Neural crest cell (in vitro differentiated cells): ENCODE measurements at regions not wholly inside any gene's neighbourhood (a gene's known extent, or its start where the extent isn't known, plus 50 kb on each side); places are given as distances from the start of the nearest gene placed in this dataset.
"Not testable (repeated sequence)": the region's sequence is repeated elsewhere in the genome, so short reads cannot be mapped to it uniquely, and the experiment has no call there.

Source experiments
- DNase-seq: peaks from one replicate; pipeline ENCODE4 v3.0.0; 2021; ENCODE audit warnings: low read depth, mixed read lengths, low spot score
- H3K27ac Mint-ChIP-seq: one replicate; pipeline ENCODE4 v1.8.0; 2021; ENCODE audit warnings: mild to moderate bottlenecking, mixed read lengths; ENCODE audit not compliant: unreplicated experiment
- H3K27me3 Mint-ChIP-seq: 2 replicates; pipeline ENCODE4 v1.8.0; 2021; ENCODE audit warnings: low read depth, mild to moderate bottlenecking, mixed read lengths
- H3K36me3 Mint-ChIP-seq: 2 replicates; pipeline ENCODE4 v1.8.0; 2021; ENCODE audit warnings: low read depth, mild to moderate bottlenecking, mixed read lengths
- H3K4me1 Mint-ChIP-seq: 2 replicates; pipeline ENCODE4 v1.8.0; 2021; ENCODE audit warnings: mixed read lengths
- H3K4me3 Mint-ChIP-seq: one replicate; pipeline ENCODE4 v1.8.0; 2021; ENCODE audit warnings: mild to moderate bottlenecking, mixed read lengths
- H3K9me3 Mint-ChIP-seq: 2 replicates; pipeline ENCODE4 v1.8.0; 2021; ENCODE audit warnings: mixed read lengths
- TF ChIP-seq, protein P1 (sequence below): fragments of 200-600 bp; sonication (generic); conservative IDR thresholded peaks from 2 replicates; pipeline ENCODE4 v1.5.0; 2021; ENCODE audit warnings: antibody characterized with exemption, mild to moderate bottlenecking

DNA sequence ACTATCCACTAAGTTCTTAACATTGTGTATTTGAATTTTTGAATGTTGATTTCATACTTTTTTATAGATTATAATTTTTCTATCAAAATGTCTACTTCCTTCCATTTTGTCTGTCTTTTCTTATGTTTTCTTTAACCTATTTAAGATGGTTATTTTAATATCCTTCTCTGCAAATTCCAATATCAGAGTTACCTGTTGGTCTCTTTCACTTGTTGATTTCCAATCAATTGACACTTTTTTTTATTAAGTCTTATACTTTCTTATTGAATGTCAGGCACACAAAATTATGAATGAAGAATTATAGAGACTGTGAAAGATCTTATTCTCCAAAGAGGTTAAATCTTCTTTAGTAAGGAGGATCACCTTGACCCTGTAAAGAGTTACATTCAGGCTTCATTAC, 448.3 kb upstream of the NRG3 start:
- Mint-ChIP-seq H3K9me3 (no peaks in the 10 kb centered on the region), H3K36me3 (no peaks in the 10 kb centered on the region), H3K4me3 (no peak overlapping the region), H3K4me1 (no peaks in the 10 kb centered on the region), H3K27me3 (no peaks in the 10 kb centered on the region), H3K27ac (no peak overlapping the region)
- TF ChIP-seq, protein P1, sequence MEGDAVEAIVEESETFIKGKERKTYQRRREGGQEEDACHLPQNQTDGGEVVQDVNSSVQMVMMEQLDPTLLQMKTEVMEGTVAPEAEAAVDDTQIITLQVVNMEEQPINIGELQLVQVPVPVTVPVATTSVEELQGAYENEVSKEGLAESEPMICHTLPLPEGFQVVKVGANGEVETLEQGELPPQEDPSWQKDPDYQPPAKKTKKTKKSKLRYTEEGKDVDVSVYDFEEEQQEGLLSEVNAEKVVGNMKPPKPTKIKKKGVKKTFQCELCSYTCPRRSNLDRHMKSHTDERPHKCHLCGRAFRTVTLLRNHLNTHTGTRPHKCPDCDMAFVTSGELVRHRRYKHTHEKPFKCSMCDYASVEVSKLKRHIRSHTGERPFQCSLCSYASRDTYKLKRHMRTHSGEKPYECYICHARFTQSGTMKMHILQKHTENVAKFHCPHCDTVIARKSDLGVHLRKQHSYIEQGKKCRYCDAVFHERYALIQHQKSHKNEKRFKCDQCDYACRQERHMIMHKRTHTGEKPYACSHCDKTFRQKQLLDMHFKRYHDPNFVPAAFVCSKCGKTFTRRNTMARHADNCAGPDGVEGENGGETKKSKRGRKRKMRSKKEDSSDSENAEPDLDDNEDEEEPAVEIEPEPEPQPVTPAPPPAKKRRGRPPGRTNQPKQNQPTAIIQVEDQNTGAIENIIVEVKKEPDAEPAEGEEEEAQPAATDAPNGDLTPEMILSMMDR, result no peak
- DNase-seq, result no peak

DNA sequence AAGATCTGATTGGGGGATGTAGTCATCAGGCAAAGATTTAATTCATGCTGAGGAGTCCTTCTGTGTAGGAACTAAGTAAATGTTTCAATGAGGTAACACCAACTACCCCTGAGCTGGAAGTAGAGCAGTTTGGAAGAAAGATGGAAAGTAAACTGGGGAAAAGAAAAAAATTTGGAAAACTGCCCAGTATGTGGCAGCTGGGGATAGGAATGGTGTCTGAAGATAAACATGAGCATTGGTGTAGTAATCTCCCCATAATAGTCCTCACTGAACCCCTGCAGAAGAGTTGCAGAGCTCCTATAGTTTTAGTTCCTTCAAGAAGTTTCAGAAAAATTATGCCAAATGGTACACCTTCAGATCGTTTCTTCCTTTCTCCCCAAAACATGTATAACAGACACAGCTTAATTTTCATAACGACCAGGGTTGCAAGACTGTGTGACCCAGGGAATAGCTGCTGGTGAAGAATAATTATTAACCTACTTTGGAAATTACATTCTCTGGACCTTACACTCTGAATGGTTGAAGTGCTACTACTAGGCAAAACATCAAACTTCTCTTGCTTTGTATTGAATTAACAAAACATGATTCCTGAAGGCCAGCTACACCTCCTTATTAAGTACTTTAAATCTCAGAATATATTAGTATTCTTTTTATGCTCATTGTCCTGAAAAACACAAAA, 446.4 kb upstream of the NRG3 start:
- H3K9me3 Mint-ChIP-seq, result no peaks in the 10 kb centered on the region
- no peaks in the 10 kb centered on the region for H3K36me3 Mint-ChIP-seq
- H3K27ac Mint-ChIP-seq, result no peak overlapping the region
- no peak for DNase-seq
- no peaks in the 10 kb centered on the region for H3K4me1 Mint-ChIP-seq
- TF ChIP-seq, protein P1, result no peak
- H3K27me3 Mint-ChIP-seq, result no peaks in the 10 kb centered on the region
- H3K4me3 Mint-ChIP-seq, result no peak overlapping the region

DNA sequence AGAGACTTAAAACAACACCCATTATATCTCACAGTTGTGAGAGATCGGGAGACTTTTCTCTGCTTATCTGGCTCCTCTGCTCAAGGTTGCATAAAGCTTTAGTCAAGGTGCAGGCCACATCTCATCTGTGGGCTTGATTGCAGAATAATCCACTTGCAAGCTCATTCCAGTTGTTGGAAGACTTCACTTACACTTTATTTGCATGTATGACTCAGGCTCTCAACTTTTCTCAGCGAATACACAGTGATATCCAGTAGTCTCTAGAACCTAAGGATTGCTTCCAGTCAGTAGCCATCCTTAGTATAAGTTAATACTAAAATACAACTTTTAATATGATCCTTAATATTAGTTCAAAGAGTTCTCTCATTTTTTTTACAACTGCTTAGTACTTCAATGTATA, 435.5 kb upstream of the NRG3 start:
- H3K4me1 Mint-ChIP-seq, result no peaks in the 10 kb centered on the region
- H3K4me3 Mint-ChIP-seq, result no peak overlapping the region
- peaks cover 5% of the 10 kb centered on the region for H3K9me3 Mint-ChIP-seq

DNA sequence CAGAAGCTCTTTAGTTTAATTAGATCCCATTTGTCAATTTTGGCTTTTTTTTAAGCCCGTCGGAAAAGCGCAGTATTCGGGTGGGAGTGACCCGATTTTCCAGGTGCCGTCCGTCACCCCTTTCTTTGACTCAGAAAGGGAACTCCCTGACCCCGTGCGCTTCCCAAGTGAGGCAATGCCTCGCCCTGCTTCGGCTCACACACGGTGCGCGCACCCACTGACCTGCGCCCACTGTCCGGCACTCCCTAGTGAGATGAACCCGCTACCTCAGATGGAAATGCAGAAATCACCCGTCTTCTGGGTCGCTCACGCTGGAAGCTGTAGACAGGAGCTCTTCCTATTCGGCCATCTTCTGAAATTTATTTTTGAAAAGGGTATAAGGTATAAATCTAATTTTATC, 433.4 kb upstream of the NRG3 start:
- not testable (repeated sequence) for H3K4me3 Mint-ChIP-seq, H3K27ac Mint-ChIP-seq, H3K27me3 Mint-ChIP-seq, DNase-seq, H3K9me3 Mint-ChIP-seq, H3K4me1 Mint-ChIP-seq, H3K36me3 Mint-ChIP-seq

More for the DNA sequence above, 435.5 kb upstream of the NRG3 start:
- Mint-ChIP-seq H3K27ac (no peak overlapping the region), H3K27me3 (no peaks in the 10 kb centered on the region), H3K36me3 (peaks cover 3% of the 10 kb centered on the region)
- TF ChIP-seq, protein P1, result no peak
- no peak for DNase-seq

DNA sequence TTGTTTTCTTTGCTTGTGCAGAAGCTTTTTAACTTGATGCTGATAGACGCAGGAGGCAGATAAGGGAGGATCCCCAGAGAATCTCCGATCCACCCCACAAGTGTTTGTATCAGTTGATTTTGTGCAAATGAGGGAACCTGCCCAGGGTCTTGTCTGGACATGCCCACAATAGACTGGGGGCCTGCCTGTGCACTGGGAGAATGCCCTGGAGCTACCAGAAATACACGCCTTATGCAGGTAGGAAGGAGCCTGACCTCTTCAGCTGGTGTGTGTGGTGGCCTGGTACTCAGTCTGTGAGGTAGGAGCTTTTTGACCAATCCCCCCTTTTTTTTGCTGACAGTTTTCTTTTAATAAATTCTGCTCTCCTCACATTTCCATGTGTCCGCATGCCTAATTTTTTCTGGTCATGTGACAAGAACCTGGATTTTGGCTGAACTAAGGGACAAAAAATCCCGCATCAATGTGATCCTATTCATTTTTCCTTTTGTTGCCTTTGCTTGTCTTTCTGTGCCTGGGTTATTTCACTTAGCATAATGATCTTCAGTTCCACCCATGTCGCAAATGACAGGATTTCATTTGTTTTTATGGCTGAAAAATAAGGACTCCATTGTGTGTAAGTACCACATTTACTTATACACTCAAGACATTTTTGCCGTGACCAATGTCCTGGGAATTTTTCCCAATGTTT, 430.6 kb upstream of the NRG3 start:
- Mint-ChIP-seq H3K27ac (no peak overlapping the region), H3K9me3 (peaks cover 5% of the 10 kb centered on the region), H3K27me3 (no peaks in the 10 kb centered on the region), H3K4me3 (no peak overlapping the region), H3K36me3 (peaks cover 3% of the 10 kb centered on the region), H3K4me1 (no peaks in the 10 kb centered on the region)
- TF ChIP-seq, protein P1, result no peak
- DNase-seq, result no peak

DNA sequence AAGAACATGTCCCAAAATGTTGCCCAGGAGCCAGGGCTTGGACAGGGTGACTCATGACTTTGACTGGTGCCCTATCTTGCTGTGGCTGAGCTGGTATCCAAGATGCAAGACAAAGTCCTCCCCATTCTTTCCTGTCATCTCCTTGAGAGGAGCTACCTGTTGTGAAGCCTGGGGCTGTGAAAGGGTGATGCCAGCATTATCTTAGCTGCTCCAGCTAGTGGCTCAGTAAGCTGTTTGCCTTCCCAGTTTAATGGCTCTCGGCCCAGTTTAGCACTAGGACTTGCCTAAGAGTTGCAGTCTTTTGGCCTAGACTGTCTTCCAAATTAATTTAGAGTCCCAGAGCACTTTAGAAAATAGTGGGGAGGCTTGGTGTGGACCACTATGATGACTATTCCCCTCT, 424.3 kb upstream of the NRG3 start:
- Mint-ChIP-seq H3K9me3 (no peaks in the 10 kb centered on the region), H3K27me3 (no peaks in the 10 kb centered on the region), H3K27ac (no peak overlapping the region), H3K36me3 (no peaks in the 10 kb centered on the region), H3K4me1 (no peaks in the 10 kb centered on the region), H3K4me3 (no peak overlapping the region)
- no peak for DNase-seq
- TF ChIP-seq, protein P1, result no peak
